C4-2B (cell line): ENCODE measurements at regions not wholly inside any gene's neighbourhood (a gene's known extent, or its start where the extent isn't known, plus 50 kb on each side); places are given as distances from the start of the nearest gene placed in this dataset.

ENCODE experiments used
- CTCF ChIP-seq: fragments of 450-650 bp; conservative IDR thresholded peaks from 2 replicates; pipeline ENCODE4 v1.5.1; 2017; ENCODE audit warnings: mild to moderate bottlenecking
- ZFX ChIP-seq: fragments of 450-650 bp; IDR thresholded peaks from 2 replicates; pipeline ENCODE4 v1.6.1; 2017

- TF ChIP-seq CTCF = no peak
- TF ChIP-seq ZFX = no peak
Observed at GRCh38 chr3:135655328-135655727, 310.2 kb upstream of the PPP2R3A start.
